ENCODE measurements at regions not wholly inside any gene's neighbourhood (a gene's known extent, or its start where the extent isn't known, plus 50 kb on each side); places are given as distances from the start of the nearest gene placed in this dataset.
A peak's percentile ranks its signal among the peaks of the same experiment; 100 is the strongest.
"Not testable (repeated sequence)": the region's sequence is repeated elsewhere in the genome, so short reads cannot be mapped to it uniquely, and the experiment has no call there.

GRCh38 chr13:62113179-62113578 lies 697.5 kb upstream of the PCDH20 start:
- no peak for ATAC-seq

DNA sequence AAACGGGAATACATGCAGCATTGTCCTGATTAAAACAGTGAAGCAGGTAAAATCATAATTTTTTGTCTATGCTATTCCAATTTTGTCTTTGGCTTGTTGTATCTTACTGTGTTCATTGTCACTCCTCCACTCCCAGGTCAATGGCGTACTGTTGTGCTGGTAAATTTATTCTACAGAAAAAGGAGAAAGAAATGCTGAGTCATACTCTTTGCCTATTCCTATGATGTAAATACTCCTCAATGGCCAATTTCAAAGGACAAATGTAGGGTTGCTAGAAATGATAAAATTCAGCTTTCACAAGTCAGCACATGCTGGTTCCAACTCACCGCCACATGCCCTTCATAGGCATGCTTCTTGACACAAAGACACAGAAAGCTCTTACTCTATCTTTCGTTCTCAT lies 694.4 kb upstream of the PCDH20 start:
- ATAC-seq, result no peak

- ATAC-seq, result not testable (repeated sequence)
Measured at GRCh38 chr13:62104136-62104535, 688.5 kb upstream of the PCDH20 start.

DNA sequence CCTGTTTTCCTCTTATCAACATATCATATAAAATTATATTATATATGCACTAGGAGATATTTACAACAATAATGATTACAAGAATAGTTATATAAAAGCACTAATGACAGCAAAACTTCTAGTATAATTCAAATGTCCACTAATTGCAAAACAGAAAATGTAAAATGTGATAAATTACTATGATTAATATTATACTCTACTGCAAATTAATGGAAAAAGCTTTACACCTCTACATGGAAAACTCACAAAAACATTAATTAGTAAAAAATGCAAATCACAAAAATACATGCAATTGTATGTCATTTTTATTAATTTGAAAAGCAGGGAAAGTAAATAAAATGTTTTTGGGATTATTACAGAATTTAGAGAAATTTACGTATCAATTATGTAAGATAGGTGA lies 681.0 kb upstream of the PCDH20 start:
- ATAC-seq, result no peak

DNA sequence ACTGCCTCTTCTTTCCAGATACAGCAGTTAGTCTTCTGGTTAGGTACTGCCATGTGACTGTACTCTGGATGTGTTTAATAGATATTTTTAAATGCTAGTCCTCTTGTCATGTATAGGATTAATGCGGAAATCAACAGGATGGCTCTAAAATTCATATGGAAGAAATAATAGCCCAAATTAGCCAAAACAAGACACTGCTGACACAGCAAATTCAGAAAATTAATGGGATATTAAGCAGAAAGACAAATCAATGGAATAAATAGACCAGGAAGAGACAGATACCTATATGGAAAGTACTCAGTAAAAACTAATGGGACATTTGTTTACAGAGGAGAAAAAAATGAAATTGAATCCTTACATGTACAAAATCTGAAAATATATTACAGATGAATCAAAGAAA lies 679.3 kb upstream of the PCDH20 start:
- no peak for ATAC-seq

GRCh38 chr13:62093984-62094780 lies 678.5 kb upstream of the PCDH20 start:
- ATAC-seq, result no peak

- no peak for ATAC-seq
Measured at GRCh38 chr13:62092949-62093348, 677.3 kb upstream of the PCDH20 start.

DNA sequence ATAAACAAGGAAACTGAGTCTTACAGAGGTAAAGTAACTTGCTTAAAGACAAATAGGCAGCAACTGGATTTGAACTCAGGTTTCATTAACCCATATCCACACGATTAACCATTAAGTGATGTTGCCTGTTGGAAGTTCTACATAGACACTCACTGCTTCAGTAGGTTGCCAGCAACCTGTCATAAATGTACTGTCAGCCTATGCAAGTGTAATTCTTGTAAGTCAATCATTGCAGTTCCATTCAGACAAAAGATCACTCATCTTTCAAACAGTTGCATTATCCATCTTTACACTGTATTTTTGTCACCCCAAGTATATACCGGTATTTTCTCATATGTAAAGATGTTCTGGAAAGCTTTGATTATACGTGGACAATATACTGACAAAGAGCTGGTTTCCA lies 676.9 kb upstream of the PCDH20 start:
- no peak for ATAC-seq

GRCh38 chr13:62088165-62088564 lies 672.5 kb upstream of the PCDH20 start:
- ATAC-seq, result no peak

- ATAC-seq, result no peak
Measured at GRCh38 chr13:62087124-62087523, 671.5 kb upstream of the PCDH20 start.

DNA sequence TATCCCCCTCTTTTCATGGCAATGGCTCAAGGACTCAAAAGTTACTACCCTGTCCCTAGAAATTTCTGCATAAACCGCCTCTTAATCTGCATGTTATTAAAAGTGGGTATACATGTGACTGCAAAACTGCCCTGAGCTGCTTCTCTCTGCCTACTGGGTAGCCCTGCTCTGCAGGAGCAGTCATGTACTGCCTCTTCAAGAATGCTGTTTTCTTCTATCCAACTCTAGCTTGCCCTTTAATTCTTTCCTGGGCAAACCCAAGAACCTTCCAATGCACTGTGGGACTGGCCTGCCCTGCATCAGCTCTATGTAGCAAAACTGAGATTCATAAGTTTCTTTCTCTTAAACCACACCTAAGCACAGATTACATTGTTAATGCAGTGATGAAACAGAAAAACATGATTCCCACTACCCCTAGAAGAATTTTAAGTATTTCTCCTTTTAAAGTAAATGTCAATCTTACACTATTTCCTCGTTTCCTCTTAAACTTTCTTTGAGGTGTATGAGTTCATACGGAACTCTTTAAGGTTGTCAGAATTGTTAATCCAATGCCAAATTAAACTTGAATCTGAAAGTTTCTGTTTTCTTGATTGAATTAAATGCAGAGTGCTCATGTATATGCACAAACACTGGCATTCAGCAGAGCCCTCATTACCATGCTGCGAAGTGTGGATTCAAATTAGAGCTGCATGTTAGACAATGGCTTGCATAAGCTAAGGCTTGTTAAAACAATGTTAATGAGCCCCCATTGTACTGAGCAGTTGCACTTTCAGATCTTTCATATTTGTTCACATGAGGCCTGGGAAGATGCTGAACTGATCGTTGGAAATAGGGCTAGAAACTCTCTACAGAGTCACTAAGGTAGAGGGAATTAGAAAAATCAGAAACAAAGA lies 669.9 kb upstream of the PCDH20 start:
- ATAC-seq, result no peak

- no peak for ATAC-seq
Measured at GRCh38 chr13:62084728-62085127, 669.1 kb upstream of the PCDH20 start.

GRCh38 chr13:62067821-62068220 lies 652.2 kb upstream of the PCDH20 start:
- no peak for ATAC-seq

GRCh38 chr13:62065016-62065415 lies 649.4 kb upstream of the PCDH20 start:
- ATAC-seq, result no peak

GRCh38 chr13:62061751-62062150 lies 646.1 kb upstream of the PCDH20 start:
- no peak for ATAC-seq

DNA sequence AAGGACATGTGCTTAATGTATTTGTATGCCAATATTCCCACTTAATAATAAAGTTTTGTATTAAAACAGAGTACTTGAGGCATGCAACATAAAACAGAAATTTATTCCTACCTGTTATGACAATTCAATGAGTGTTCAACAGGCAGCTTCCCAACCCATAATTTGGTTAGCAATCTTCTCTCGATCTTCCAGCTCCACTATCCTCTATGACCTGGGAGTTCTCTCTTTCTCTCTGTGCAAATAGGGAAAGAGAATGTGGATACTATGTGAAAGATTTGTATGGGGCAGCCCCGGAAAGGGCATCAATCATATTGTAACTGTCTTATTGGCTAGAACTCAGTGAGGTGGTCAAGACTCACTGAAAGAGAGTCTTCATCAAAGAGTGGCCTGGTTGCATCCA lies 644.9 kb upstream of the PCDH20 start:
- ATAC-seq, result no peak

GRCh38 chr13:62057286-62057685 lies 641.6 kb upstream of the PCDH20 start:
- ATAC-seq, result no peak

DNA sequence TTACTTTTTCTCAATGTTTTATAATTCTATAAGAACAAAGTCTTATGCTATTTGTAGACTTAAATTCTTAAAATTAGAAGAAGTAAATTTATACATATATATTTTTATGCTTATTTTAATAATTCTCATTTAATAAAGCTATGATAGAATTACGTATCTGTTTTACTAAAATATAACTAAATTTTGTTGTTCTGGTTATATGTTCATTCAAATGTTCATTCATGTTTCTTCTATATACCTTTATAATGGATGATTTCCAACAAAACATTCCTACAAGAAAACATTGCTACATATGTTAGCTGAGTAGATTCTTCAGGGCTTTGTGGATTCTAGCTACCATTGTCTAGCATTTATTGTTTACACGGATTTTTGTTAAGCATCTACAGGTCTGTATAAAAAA lies 634.3 kb upstream of the PCDH20 start:
- ATAC-seq, result no peak

- ATAC-seq, result peak; percentile 23
Measured at GRCh38 chr13:62046512-62046911, 630.9 kb upstream of the PCDH20 start.

GRCh38 chr13:62043600-62043999 lies 628.0 kb upstream of the PCDH20 start:
- ATAC-seq, result no peak

- no peak for ATAC-seq
Measured at GRCh38 chr13:62040806-62041205, 625.2 kb upstream of the PCDH20 start.

- no peak for ATAC-seq
Measured at GRCh38 chr13:62040078-62040477, 624.4 kb upstream of the PCDH20 start.

DNA sequence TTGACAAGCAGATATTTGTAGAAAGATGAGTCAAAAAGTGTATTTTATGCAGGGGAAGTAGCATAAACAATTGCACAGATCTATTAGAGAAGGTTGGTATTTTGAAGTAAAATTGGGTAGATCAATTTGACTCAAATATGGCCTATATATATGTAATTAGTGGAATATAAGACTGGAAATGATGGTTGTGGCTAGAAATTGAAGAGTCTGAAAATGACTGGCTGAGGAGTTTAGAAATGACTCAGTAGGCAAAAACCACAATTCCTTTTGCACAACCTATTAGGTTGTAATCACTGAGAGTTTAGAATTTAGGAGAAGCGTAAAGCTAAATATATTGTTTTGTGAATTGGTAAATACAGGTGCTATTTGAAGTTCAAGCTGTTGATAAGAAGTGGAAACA lies 622.6 kb upstream of the PCDH20 start:
- no peak for ATAC-seq

GRCh38 chr13:62035981-62036380 lies 620.3 kb upstream of the PCDH20 start:
- ATAC-seq, result no peak
